Endodermal cell (in vitro differentiated cells): ENCODE measurements at regions not wholly inside any gene's neighbourhood (a gene's known extent, or its start where the extent isn't known, plus 50 kb on each side); places are given as distances from the start of the nearest gene placed in this dataset.

Source experiments
- DNase-seq: peaks from one replicate; pipeline ENCODE4 v3.0.0-alpha.2; 2017
- H3K27ac ChIP-seq: 2 replicates; pipeline ENCODE4 v1.5.1; 2013; ENCODE audit warnings: mild to moderate bottlenecking, low read depth, low read length, moderate library complexity
- H3K27me3 ChIP-seq: 2 replicates; pipeline ENCODE4 v1.6.1; 2013; ENCODE audit warnings: mild to moderate bottlenecking, low read length, moderate library complexity; ENCODE audit not compliant: insufficient read depth, control insufficient read depth, poor library complexity, severe bottlenecking
- H3K36me3 ChIP-seq: 2 replicates; pipeline ENCODE4 v1.7.0; 2013; ENCODE audit warnings: mild to moderate bottlenecking, low read length, moderate library complexity; ENCODE audit not compliant: control insufficient read depth, insufficient read depth
- H3K4me1 ChIP-seq: one replicate; pipeline ENCODE4 v1.7.0; 2013; ENCODE audit warnings: low read length; ENCODE audit not compliant: control insufficient read depth, insufficient read depth
- H3K4me3 ChIP-seq: 2 replicates; pipeline ENCODE4 v1.5.1; 2013; ENCODE audit warnings: mild to moderate bottlenecking, low read length, moderate library complexity
- H3K9ac ChIP-seq: 2 replicates; pipeline ENCODE4 v1.6.1; 2013; ENCODE audit warnings: mild to moderate bottlenecking, low read length, moderate library complexity; ENCODE audit not compliant: poor library complexity, severe bottlenecking; ENCODE audit errors: extremely low read depth
- H3K9me3 ChIP-seq: 2 replicates; pipeline ENCODE4 v1.6.1; 2013; ENCODE audit warnings: mild to moderate bottlenecking, low read length, moderate library complexity; ENCODE audit not compliant: control insufficient read depth
- H3K27ac Mint-ChIP-seq: 2 replicates; pipeline ENCODE4 v1.8.0; 2020; ENCODE audit warnings: mixed read lengths
- H3K27me3 Mint-ChIP-seq: 2 replicates; pipeline ENCODE4 v1.8.0; 2021; ENCODE audit warnings: mild to moderate bottlenecking, mixed read lengths; ENCODE audit not compliant: insufficient read depth
- H3K36me3 Mint-ChIP-seq: 2 replicates; pipeline ENCODE4 v1.8.0; 2020; ENCODE audit warnings: low read depth, mixed read lengths
- H3K4me1 Mint-ChIP-seq: 2 replicates; pipeline ENCODE4 v1.8.0; 2020; ENCODE audit warnings: mixed read lengths
- H3K4me3 Mint-ChIP-seq: 2 replicates; pipeline ENCODE4 v1.8.0; 2020; ENCODE audit warnings: mild to moderate bottlenecking, moderate library complexity, mixed read lengths
- H3K9me3 Mint-ChIP-seq: 2 replicates; pipeline ENCODE4 v1.8.0; 2020; ENCODE audit warnings: mild to moderate bottlenecking, mixed read lengths
- CTCF ChIP-seq: fragments of 200-600 bp; sonication (generic); conservative IDR thresholded peaks from 2 replicates; pipeline ENCODE4 v1.5.0; 2021; ENCODE audit warnings: antibody characterized with exemption, mild to moderate bottlenecking
- WGBS, 2 experiments: methylation state at CpG; one replicate each; pipeline versions ENCODE4 v1.1.5 to v1.1.7; 2013; ENCODE audit warnings: missing lambda C conversion rate in 2 of 2, mixed read lengths in 1 of 2; ENCODE audit not compliant: insufficient coverage in 1 of 2, insufficient read length in 1 of 2; 5-methylcytosine and 5-hydroxymethylcytosine counted together

- no peaks in the 10 kb centered on the region for H3K36me3 ChIP-seq
- 90% methylated on average over 8 to 11 of the region's 11 CpGs for WGBS, 2 experiments
Measured at GRCh38 chr22:47629791-47630655, 867.6 kb downstream of the TBC1D22A start.

GRCh38 chr22:47629273-47629711 lies 866.8 kb downstream of the TBC1D22A start:
- Histone ChIP-seq H3K4me1 (no peaks in the 10 kb centered on the region), H3K9me3 (no peaks in the 10 kb centered on the region), H3K4me3 (no peak overlapping the region), H3K9ac (no peak overlapping the region), H3K27me3 (no peaks in the 10 kb centered on the region), H3K36me3 (no peaks in the 10 kb centered on the region), H3K27ac (no peak overlapping the region)
- no peak for TF ChIP-seq CTCF
- 92 to 98% methylated on average over 11 to 18 of the region's 18 CpGs for WGBS, 2 experiments
- DNase-seq, result peak; percentile 35
- H3K36me3 Mint-ChIP-seq, result no peaks in the 10 kb centered on the region
- H3K4me3 Mint-ChIP-seq, result no peak overlapping the region
- H3K27ac Mint-ChIP-seq, result no peak overlapping the region
- peaks cover 60% of the 10 kb centered on the region for H3K9me3 Mint-ChIP-seq
- H3K4me1 Mint-ChIP-seq, result no peaks in the 10 kb centered on the region
- H3K27me3 Mint-ChIP-seq, result peaks cover 8% of the 10 kb centered on the region

More at GRCh38 chr22:47629791-47630655, 867.6 kb downstream of the TBC1D22A start:
- Histone ChIP-seq H3K4me3 (no peak overlapping the region), H3K4me1 (no peaks in the 10 kb centered on the region), H3K9me3 (no peaks in the 10 kb centered on the region), H3K9ac (no peak overlapping the region), H3K27ac (no peak overlapping the region), H3K27me3 (no peaks in the 10 kb centered on the region)
- Mint-ChIP-seq H3K27ac (no peak overlapping the region), H3K4me3 (no peak overlapping the region), H3K9me3 (peaks cover 60% of the 10 kb centered on the region), H3K4me1 (no peaks in the 10 kb centered on the region), H3K27me3 (peaks cover 8% of the 10 kb centered on the region), H3K36me3 (no peaks in the 10 kb centered on the region)
- TF ChIP-seq CTCF, result no peak
- DNase-seq, result no peak

GRCh38 chr22:47628477-47629272 lies 866.2 kb downstream of the TBC1D22A start:
- no peaks in the 10 kb centered on the region for H3K9me3 ChIP-seq
- Mint-ChIP-seq H3K4me1 (no peaks in the 10 kb centered on the region), H3K27ac (no peak overlapping the region), H3K4me3 (no peak overlapping the region), H3K27me3 (peaks cover 8% of the 10 kb centered on the region), H3K36me3 (no peaks in the 10 kb centered on the region), H3K9me3 (peaks cover 62% of the 10 kb centered on the region)
- no peak overlapping the region for H3K9ac ChIP-seq
- no peaks in the 10 kb centered on the region for H3K4me1 ChIP-seq
- no peak for DNase-seq
- no peaks in the 10 kb centered on the region for H3K27me3 ChIP-seq
- no peak overlapping the region for H3K27ac ChIP-seq
- H3K4me3 ChIP-seq, result no peak overlapping the region
- H3K36me3 ChIP-seq, result no peaks in the 10 kb centered on the region
- 91 to 92% methylated on average over 14 to 17 of the region's 17 CpGs for WGBS, 2 experiments
- no peak for TF ChIP-seq CTCF
